PC-9 (cell line): ENCODE measurements at regions not wholly inside any gene's neighbourhood (a gene's known extent, or its start where the extent isn't known, plus 50 kb on each side); places are given as distances from the start of the nearest gene placed in this dataset.

Source experiments
- BruUV-seq: library from RNA; stranded (reverse); fragments of 400-500 nt; replicated peaks from 2 replicates; lab custom pipeline; 2021; lab: Mats Ljungman, UMichigan
- CTCF ChIA-PET: fragments of 300-600 bp; sonication (Branson Sonifier 250); formaldehyde crosslinking; loops from one replicate; lab custom pipeline; 2022; ENCODE audit warnings: antibody characterized with exemption; lab: Charles Lee
- POLR2A ChIA-PET: fragments of 300-600 bp; sonication (Branson Sonifier 250); formaldehyde crosslinking; loops from one replicate; lab custom pipeline; 2022; ENCODE audit warnings: antibody characterized with exemption; ENCODE audit not compliant: unreplicated experiment; lab: Charles Lee
- DNase-seq, 2 experiments: peaks; one replicate each; pipeline versions ENCODE4 v3.0.0 to v3.0.0-alpha.2; 2015 to 2022; ENCODE audit warnings: mixed read lengths in 1 of 2
- H2AFZ ChIP-seq: fragments of 200-600 bp; sonication (generic); 2 replicates; pipeline ENCODE4 v1.8.1; 2017; ENCODE audit warnings: antibody characterized with exemption
- H3F3A ChIP-seq: fragments of 200-600 bp; sonication (generic); 2 replicates; pipeline ENCODE4 v1.8.1; 2017; ENCODE audit warnings: antibody characterized with exemption, mild to moderate bottlenecking, low read depth; ENCODE audit not compliant: insufficient read depth
- H3K27ac ChIP-seq: fragments of 200-600 bp; sonication (generic); 2 replicates; pipeline ENCODE4 v1.6.1; 2016; ENCODE audit warnings: mixed run types
- H3K27me3 ChIP-seq: fragments of 200-600 bp; sonication (generic); 2 replicates; pipeline ENCODE4 v1.6.1; 2016; ENCODE audit warnings: low read depth, mixed run types; ENCODE audit not compliant: insufficient read depth
- H3K36me3 ChIP-seq: fragments of 200-600 bp; sonication (generic); 2 replicates; pipeline ENCODE4 v1.6.1; 2016; ENCODE audit warnings: low read depth, mixed run types
- H3K4me1 ChIP-seq: fragments of 200-600 bp; sonication (generic); replicated peaks from 2 replicates; pipeline ENCODE4 v1.6.1; 2016; ENCODE audit warnings: mixed run types; ENCODE audit not compliant: insufficient read depth
- H3K4me2 ChIP-seq: fragments of 200-600 bp; sonication (generic); 2 replicates; pipeline ENCODE4 v1.6.1; 2017; ENCODE audit warnings: mixed run types
- H3K4me3 ChIP-seq: fragments of 200-600 bp; sonication (generic); 2 replicates; pipeline ENCODE4 v1.6.1; 2016; ENCODE audit warnings: mixed run types
- H3K79me2 ChIP-seq: fragments of 200-600 bp; sonication (generic); 2 replicates; pipeline ENCODE4 v1.6.1; 2017; ENCODE audit warnings: low read depth, mixed run types
- H3K9me2 ChIP-seq: fragments of 200-600 bp; sonication (generic); 2 replicates; pipeline ENCODE4 v1.8.1; 2017; ENCODE audit warnings: mild to moderate bottlenecking; ENCODE audit not compliant: insufficient read depth
- H3K9me3 ChIP-seq: fragments of 200-600 bp; sonication (generic); 2 replicates; pipeline ENCODE4 v1.8.1; 2016; ENCODE audit warnings: low read depth; ENCODE audit not compliant: insufficient read depth
- H4K20me1 ChIP-seq: fragments of 200-600 bp; sonication (generic); 2 replicates; pipeline ENCODE4 v1.8.1; 2017; ENCODE audit not compliant: insufficient read depth
- CTCF ChIP-seq: fragments of 200-600 bp; sonication (generic); conservative IDR thresholded peaks from 2 replicates; pipeline ENCODE4 v1.6.1; 2017; ENCODE audit warnings: mixed run types, antibody characterized with exemption, mild to moderate bottlenecking, moderate library complexity
- EZH2 ChIP-seq: fragments of 200-600 bp; sonication (generic); IDR thresholded peaks from 2 replicates; pipeline ENCODE4 v1.8.0; 2017; ENCODE audit warnings: antibody characterized with exemption, low read depth
- intact Hi-C: fragments of 100-400 bp; cut with micrococcal nuclease; formaldehyde crosslinking; loops from one replicate; pipeline ENCODE4 v1.10.0; 2022; ENCODE audit not compliant: unreplicated experiment

- Histone ChIP-seq H3K27me3 (no peaks in the 10 kb centered on the region), H3F3A (peaks cover 11% of the 10 kb centered on the region; the same call in 1 of the 2 replicates), H3K36me3 (no peaks in the 10 kb centered on the region), H3K9me2 (no peaks in the 10 kb centered on the region), H3K9me3 (peaks cover 8% of the 10 kb centered on the region; the same call in 1 of the 2 replicates), H3K27ac (no peak overlapping the region), H3K4me2 (no peak overlapping the region), H3K4me1 (peaks cover 12% of the 10 kb centered on the region; the same call in 1 of the 2 replicates), H2AFZ (no peak overlapping the region), H4K20me1 (no peaks in the 10 kb centered on the region), H3K4me3 (no peak overlapping the region), H3K79me2 (no peaks in the 10 kb centered on the region)
- DNase-seq: no peak
- ChIA-PET CTCF (interaction anchor here (0.7 kb wide), 1 partner anchor 221 kb away, joined by 6 read pairs; no protein-coding TSS in a partner anchor), POLR2A (no interaction called here)
- BruUV-seq: no TSS peak
- TF ChIP-seq CTCF (no peak), EZH2 (no peak)
- intact Hi-C loops: no loop called here
These were observed 93.2 kb upstream of the BMAL1 start for GRCh38 chr11:13184295-13184794.

GRCh38 chr11:13188179-13188578 is 89.4 kb upstream of the BMAL1 start:
- no peaks in the 10 kb centered on the region for H3K9me2 ChIP-seq
- ChIA-PET POLR2A (no interaction called here), CTCF (no interaction called here)
- H4K20me1 ChIP-seq: no peaks in the 10 kb centered on the region
- H3K4me1 ChIP-seq: peaks cover 3% of the 10 kb centered on the region; the same call in 1 of the 2 replicates
- peaks cover 8% of the 10 kb centered on the region; the same call in 1 of the 2 replicates for H3F3A ChIP-seq
- no peaks in the 10 kb centered on the region for H3K36me3 ChIP-seq
- BruUV-seq: no TSS peak
- no peaks in the 10 kb centered on the region for H3K79me2 ChIP-seq
- no peak overlapping the region for H2AFZ ChIP-seq
- H3K9me3 ChIP-seq: peaks cover 8% of the 10 kb centered on the region; the same call in 1 of the 2 replicates
- no peaks in the 10 kb centered on the region for H3K27me3 ChIP-seq
- no peak overlapping the region for H3K27ac ChIP-seq
- no peak overlapping the region for H3K4me3 ChIP-seq
- H3K4me2 ChIP-seq: no peak overlapping the region
- DNase-seq: no peak
- intact Hi-C loops: no loop called here
- TF ChIP-seq CTCF (no peak), EZH2 (no peak)

- intact Hi-C loops: no loop called here
- ChIA-PET POLR2A (no interaction called here), CTCF (no interaction called here)
These were observed 87.8 kb upstream of the BMAL1 start for GRCh38 chr11:13189561-13190426.

More at GRCh38 chr11:13189561-13190426, 87.8 kb upstream of the BMAL1 start:
- no peaks in the 10 kb centered on the region for H3K36me3 ChIP-seq
- H3K27me3 ChIP-seq: no peaks in the 10 kb centered on the region
- no peaks in the 10 kb centered on the region for H4K20me1 ChIP-seq
- TF ChIP-seq CTCF (no peak), EZH2 (no peak)
- no peak overlapping the region for H3K4me3 ChIP-seq
- no peak overlapping the region for H2AFZ ChIP-seq
- no peaks in the 10 kb centered on the region for H3K4me1 ChIP-seq
- H3K9me2 ChIP-seq: no peaks in the 10 kb centered on the region
- peaks cover 8% of the 10 kb centered on the region; the same call in 1 of the 2 replicates for H3K9me3 ChIP-seq
- DNase-seq: no peak
- no peaks in the 10 kb centered on the region for H3K79me2 ChIP-seq
- H3F3A ChIP-seq: no peaks in the 10 kb centered on the region
- H3K4me2 ChIP-seq: no peak overlapping the region
- no peak overlapping the region for H3K27ac ChIP-seq
- no TSS peak for BruUV-seq
